Neural progenitor cell (in vitro differentiated cells): ENCODE measurements at regions not wholly inside any gene's neighbourhood (a gene's known extent, or its start where the extent isn't known, plus 50 kb on each side); places are given as distances from the start of the nearest gene placed in this dataset.
"Not testable (repeated sequence)": the region's sequence is repeated elsewhere in the genome, so short reads cannot be mapped to it uniquely, and the experiment has no call there.

Experiments used
- DNase-seq: peaks from one replicate; pipeline ENCODE4 v3.0.0-alpha.2; 2016; ENCODE audit warnings: low spot score
- H2AFZ ChIP-seq: fragments of 200-600 bp; sonication (generic); replicated peaks from 2 replicates; pipeline ENCODE4 v1.6.1; 2016; ENCODE audit warnings: antibody characterized with exemption
- H3F3A ChIP-seq: fragments of 200-600 bp; sonication (generic); 2 replicates; pipeline ENCODE4 v1.6.1; 2016; ENCODE audit warnings: antibody characterized with exemption, low read depth
- H3K27ac ChIP-seq: fragments of 200-600 bp; sonication (generic); 2 replicates; pipeline ENCODE4 v1.5.1; 2016; ENCODE audit warnings: mild to moderate bottlenecking
- H3K27me3 ChIP-seq: fragments of 200-600 bp; sonication (generic); 2 replicates; pipeline ENCODE4 v1.6.1; 2016; ENCODE audit warnings: mild to moderate bottlenecking, moderate library complexity
- H3K36me3 ChIP-seq: fragments of 200-600 bp; sonication (generic); 2 replicates; pipeline ENCODE4 v1.5.1; 2016
- H3K4me1 ChIP-seq: fragments of 200-600 bp; sonication (generic); 2 replicates; pipeline ENCODE4 v1.6.1; 2016; ENCODE audit warnings: mixed run types
- H3K4me2 ChIP-seq: fragments of 200-600 bp; sonication (generic); 2 replicates; pipeline ENCODE4 v1.6.1; 2016
- H3K4me3 ChIP-seq: fragments of 200-600 bp; sonication (generic); 2 replicates; pipeline ENCODE4 v1.5.1; 2016
- H3K79me2 ChIP-seq: fragments of 200-600 bp; sonication (generic); 2 replicates; pipeline ENCODE4 v1.6.1; 2016; ENCODE audit warnings: low read depth
- H3K9ac ChIP-seq: fragments of 200-600 bp; sonication (generic); 2 replicates; pipeline ENCODE4 v1.6.1; 2016
- H3K9me3 ChIP-seq: fragments of 200-600 bp; sonication (generic); 2 replicates; pipeline ENCODE4 v1.5.1; 2016; ENCODE audit warnings: low read depth
- H4K20me1 ChIP-seq: fragments of 200-600 bp; sonication (generic); 2 replicates; pipeline ENCODE4 v1.6.1; 2016; ENCODE audit warnings: low read depth
- H3K27ac Mint-ChIP-seq: 3 replicates; pipeline ENCODE4 v1.8.0; 2021; ENCODE audit warnings: mixed read lengths
- H3K27me3 Mint-ChIP-seq: 2 replicates; pipeline ENCODE4 v1.8.0; 2022; ENCODE audit warnings: low read depth, mild to moderate bottlenecking, inconsistent platforms, moderate library complexity, mixed read lengths; ENCODE audit not compliant: insufficient read depth
- H3K36me3 Mint-ChIP-seq: 3 replicates; pipeline ENCODE4 v1.8.0; 2021; ENCODE audit warnings: mixed read lengths
- H3K4me1 Mint-ChIP-seq: 3 replicates; pipeline ENCODE4 v1.8.0; 2021; ENCODE audit warnings: mixed read lengths
- H3K4me3 Mint-ChIP-seq: 3 replicates; pipeline ENCODE4 v1.8.0; 2021; ENCODE audit warnings: mild to moderate bottlenecking, moderate library complexity, mixed read lengths
- H3K9me3 Mint-ChIP-seq: 3 replicates; pipeline ENCODE4 v1.8.0; 2020; ENCODE audit warnings: mixed read lengths

DNA sequence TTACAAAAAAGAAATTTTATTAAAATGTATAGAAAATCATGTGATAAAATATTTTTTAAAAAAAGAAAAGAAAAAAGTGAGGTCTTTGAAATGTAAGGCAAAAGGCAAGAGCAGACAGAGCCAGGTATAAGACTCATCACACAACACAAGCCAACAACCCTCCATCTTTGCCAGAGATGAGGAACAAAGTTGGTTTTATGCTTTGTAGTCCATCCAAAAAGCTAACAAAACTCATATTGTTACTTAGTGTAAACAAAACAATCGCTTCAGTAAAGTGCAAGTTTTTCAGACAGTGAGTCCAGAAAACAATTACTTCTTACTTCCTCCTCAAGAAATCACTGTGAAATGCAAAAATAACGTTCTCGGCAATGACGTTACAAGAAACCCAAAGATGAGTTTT is 233.9 kb upstream of the FRG1 start:
- not testable (repeated sequence) for H3K9ac ChIP-seq, H3K4me1 ChIP-seq, H3K4me1 Mint-ChIP-seq, H3K79me2 ChIP-seq, H2AFZ ChIP-seq, H3K4me3 Mint-ChIP-seq, H3K27me3 ChIP-seq, DNase-seq, H3K9me3 ChIP-seq, H4K20me1 ChIP-seq, H3K27ac ChIP-seq, H3K27ac Mint-ChIP-seq, H3K4me2 ChIP-seq, H3K27me3 Mint-ChIP-seq, H3F3A ChIP-seq, H3K9me3 Mint-ChIP-seq, H3K4me3 ChIP-seq, H3K36me3 Mint-ChIP-seq, H3K36me3 ChIP-seq

DNA sequence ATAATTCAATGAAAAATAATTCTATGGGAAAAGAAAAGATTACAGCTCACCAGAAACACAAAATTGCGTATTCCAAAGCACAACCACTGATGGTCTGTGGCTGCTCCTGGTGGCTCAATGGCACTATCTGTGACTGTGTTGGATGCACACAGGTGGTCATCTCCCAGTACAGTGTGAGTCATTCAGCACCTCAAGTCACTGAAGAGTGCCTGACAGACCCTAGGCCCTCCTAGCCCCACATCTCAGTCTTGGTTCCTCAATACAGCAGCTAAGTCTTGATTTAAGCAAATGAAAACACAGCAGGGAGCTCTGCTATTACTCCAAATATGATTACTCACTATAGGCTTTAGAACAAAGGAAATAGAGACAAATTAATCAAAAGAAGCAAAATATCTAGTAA is 233.4 kb upstream of the FRG1 start:
- H3K4me1 ChIP-seq, H3K4me3 Mint-ChIP-seq, H3K4me3 ChIP-seq, H3K9me3 Mint-ChIP-seq, H3K79me2 ChIP-seq, DNase-seq, H3K27ac Mint-ChIP-seq, H3K4me1 Mint-ChIP-seq, H3K27me3 Mint-ChIP-seq, H4K20me1 ChIP-seq, H2AFZ ChIP-seq, H3K4me2 ChIP-seq, H3K9ac ChIP-seq, H3K36me3 Mint-ChIP-seq, H3K27ac ChIP-seq, H3K9me3 ChIP-seq, H3F3A ChIP-seq, H3K27me3 ChIP-seq, H3K36me3 ChIP-seq: not testable (repeated sequence)

DNA sequence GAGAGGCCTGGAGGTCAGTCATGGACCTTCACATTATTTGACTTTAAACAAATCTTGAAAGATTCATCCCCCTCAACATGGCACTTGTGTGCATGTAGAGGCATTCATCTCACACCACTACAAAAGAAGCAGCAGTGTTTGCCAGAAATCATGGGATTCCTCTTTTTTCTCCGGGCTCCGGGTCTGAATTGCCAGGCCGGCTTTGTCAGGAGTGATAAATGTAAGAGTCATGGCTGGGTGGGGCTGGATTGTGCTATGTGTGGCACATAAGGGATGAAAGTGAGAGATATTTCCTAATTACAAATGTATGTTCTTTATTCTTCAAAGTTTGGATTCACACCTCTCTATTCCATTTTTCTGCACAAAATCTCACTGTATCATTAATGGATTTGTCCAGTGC is 228.7 kb upstream of the FRG1 start:
- H3K27me3 ChIP-seq, H3K36me3 Mint-ChIP-seq, H3K4me2 ChIP-seq, H3K9me3 ChIP-seq, H3K9me3 Mint-ChIP-seq, H3K4me3 ChIP-seq, H3K4me3 Mint-ChIP-seq, H2AFZ ChIP-seq, H3K79me2 ChIP-seq, H3F3A ChIP-seq, H3K27me3 Mint-ChIP-seq, H3K4me1 ChIP-seq, H4K20me1 ChIP-seq, DNase-seq, H3K36me3 ChIP-seq, H3K9ac ChIP-seq, H3K4me1 Mint-ChIP-seq, H3K27ac ChIP-seq, H3K27ac Mint-ChIP-seq: not testable (repeated sequence)

DNA sequence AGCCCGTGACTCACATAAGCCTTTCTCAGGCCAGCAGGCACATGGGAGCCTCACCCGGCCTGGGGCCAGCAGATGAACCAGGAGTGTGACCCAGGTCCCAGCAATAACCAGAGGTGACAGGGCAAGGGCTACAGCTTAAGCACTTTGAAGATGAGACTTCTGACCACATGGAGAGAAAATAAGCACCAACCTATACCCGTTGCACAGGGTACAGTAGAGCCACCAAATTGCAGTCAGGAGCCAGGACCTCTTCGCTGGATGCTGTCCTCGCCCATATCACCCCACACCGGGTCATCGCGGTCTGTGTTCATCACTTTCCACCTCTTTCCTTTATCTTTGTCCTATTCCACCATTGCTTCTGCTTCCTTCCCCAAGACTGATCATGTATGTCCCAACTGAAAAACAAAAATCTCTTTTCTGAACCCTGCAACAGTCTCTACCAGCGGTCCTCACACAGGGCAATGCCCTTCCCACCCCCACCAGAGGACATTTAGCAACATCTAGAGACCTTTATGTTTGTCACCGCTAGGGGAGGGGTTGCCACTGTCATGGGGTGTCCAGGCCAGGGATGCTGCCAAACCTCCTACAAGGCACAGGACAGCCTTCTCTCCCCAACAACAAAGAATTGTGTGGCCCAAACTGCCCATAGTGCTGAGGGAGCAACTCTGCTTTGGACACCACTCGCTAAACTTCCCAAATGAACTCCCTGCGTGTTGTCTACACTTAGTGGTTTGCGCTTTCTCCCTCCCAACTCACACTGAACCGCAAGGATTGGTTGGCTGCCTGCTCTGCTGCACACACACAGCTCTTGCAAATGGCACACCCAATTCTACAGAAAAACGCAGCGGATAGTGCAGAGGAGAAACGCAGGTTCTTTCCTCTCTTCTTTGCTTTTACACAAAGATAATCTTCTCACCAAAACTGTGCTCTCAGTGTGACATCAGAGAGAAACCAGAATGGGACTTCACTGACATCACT is 219.4 kb upstream of the FRG1 start:
- not testable (repeated sequence) for H3K27ac Mint-ChIP-seq, H3K27me3 Mint-ChIP-seq, H3K36me3 ChIP-seq, H3F3A ChIP-seq, H3K4me3 ChIP-seq, H4K20me1 ChIP-seq, H3K4me3 Mint-ChIP-seq, H3K27ac ChIP-seq, H3K9ac ChIP-seq, H2AFZ ChIP-seq, H3K4me2 ChIP-seq, H3K4me1 Mint-ChIP-seq, H3K4me1 ChIP-seq, H3K27me3 ChIP-seq, H3K79me2 ChIP-seq, H3K9me3 ChIP-seq, DNase-seq, H3K9me3 Mint-ChIP-seq, H3K36me3 Mint-ChIP-seq

DNA sequence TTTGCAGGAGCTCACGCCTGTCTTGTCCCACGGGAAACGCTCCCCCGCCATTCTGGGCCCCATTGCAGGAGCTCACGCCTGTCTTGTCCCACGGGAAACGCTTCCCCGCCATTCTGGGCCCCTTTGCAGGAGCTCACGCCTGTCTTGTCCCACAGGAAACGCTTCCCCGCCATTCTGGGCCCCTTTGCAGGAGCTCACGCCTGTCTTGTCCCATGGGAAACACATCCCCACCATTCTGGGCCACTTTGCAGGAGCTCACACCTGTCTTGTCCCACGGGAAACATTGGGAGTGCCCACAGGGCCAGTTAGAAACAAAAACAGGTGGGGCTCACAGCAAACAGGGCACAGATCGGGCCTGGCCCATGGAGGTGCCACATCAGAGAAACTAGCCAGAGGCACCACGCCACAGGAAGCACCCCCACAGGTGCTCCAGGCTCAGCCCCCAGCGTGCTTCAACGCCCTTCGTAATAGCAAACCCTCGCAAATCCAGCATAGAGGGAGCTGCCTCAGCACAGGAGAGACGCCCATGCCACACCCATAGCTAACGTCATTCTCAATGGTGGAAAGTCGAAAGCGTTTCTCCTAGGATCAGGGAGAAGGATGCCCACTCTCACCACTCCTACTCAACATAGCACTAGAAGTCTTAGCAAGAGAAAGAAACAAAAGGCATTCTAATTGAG is 218.2 kb upstream of the FRG1 start:
- H3K27ac ChIP-seq, H3K9me3 Mint-ChIP-seq, H3K9ac ChIP-seq, H3K27ac Mint-ChIP-seq, H4K20me1 ChIP-seq, DNase-seq, H3K79me2 ChIP-seq, H3F3A ChIP-seq, H3K4me1 Mint-ChIP-seq, H3K9me3 ChIP-seq, H3K4me1 ChIP-seq, H3K27me3 Mint-ChIP-seq, H3K36me3 ChIP-seq, H3K4me2 ChIP-seq, H2AFZ ChIP-seq, H3K27me3 ChIP-seq, H3K36me3 Mint-ChIP-seq, H3K4me3 Mint-ChIP-seq, H3K4me3 ChIP-seq: not testable (repeated sequence)

DNA sequence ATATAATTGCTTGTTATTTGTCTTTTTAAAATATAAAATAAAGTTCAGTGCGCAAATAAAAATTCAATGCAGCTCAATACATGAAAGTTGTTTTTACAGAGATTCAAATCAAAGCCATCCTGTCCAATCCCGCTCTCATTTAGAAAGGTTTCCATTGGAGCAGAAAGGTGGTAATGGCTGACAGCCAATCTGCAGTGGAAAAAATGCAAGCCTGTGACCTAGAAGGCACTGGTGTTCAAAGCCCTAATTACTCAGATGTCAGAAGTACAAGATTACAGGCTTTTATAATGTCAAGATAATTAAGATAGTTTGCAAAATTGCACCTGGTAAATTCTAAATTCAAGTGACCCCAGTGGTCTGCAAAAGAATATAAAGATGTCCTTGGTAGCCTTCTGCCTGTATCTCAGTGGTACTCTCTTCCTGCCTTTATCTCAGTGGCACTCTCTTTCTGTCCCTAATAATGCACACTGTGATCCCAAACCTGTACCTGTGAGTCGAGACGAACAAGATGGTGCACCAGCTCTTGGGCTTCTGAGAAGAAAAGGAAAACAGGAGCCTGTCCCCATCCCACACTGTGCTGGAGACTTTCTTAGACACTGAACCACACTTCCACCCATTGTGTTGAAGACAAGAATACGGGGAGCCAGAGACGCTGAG is 212.6 kb upstream of the FRG1 start:
- not testable (repeated sequence) for H2AFZ ChIP-seq, H3K79me2 ChIP-seq, H3K9me3 Mint-ChIP-seq

DNA sequence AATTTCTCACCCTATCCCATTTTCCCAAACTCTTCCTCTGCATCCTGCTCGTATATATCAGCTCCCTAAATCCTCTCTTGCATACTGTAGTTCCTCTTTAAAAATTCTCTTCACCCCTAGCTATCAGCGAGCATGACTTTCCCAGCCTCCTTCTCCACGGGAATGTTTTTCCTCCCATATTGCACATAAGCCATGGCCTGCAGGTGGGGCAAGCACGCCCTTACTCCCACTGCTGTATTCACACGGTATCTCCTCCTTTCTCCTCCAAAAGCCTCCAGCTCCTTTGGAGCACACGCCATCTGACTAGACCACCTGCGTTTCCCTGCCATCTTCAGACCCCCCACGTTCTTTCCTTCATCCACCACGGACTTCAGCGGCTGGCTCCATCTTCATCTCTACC is 208.7 kb upstream of the FRG1 start:
- H3K4me3 ChIP-seq, H3K9me3 ChIP-seq, H3K4me1 Mint-ChIP-seq, H4K20me1 ChIP-seq, H3K27ac Mint-ChIP-seq, DNase-seq, H3K4me3 Mint-ChIP-seq, H3K79me2 ChIP-seq, H3K27me3 ChIP-seq, H3K9ac ChIP-seq, H3F3A ChIP-seq, H3K36me3 Mint-ChIP-seq, H3K27ac ChIP-seq, H3K27me3 Mint-ChIP-seq, H3K4me1 ChIP-seq, H2AFZ ChIP-seq, H3K4me2 ChIP-seq, H3K36me3 ChIP-seq: not testable (repeated sequence)
- H3K9me3 Mint-ChIP-seq = peaks cover 25% of the 10 kb centered on the region

More for the DNA sequence above, 212.6 kb upstream of the FRG1 start:
- H3K9ac ChIP-seq, H3K36me3 ChIP-seq, H3K9me3 ChIP-seq, H3K4me3 Mint-ChIP-seq, H3K4me1 ChIP-seq, H3K27me3 ChIP-seq, H3K4me1 Mint-ChIP-seq, H3K27ac ChIP-seq, H4K20me1 ChIP-seq, H3K4me2 ChIP-seq, H3F3A ChIP-seq, H3K36me3 Mint-ChIP-seq, DNase-seq, H3K27ac Mint-ChIP-seq, H3K27me3 Mint-ChIP-seq, H3K4me3 ChIP-seq: not testable (repeated sequence)

DNA sequence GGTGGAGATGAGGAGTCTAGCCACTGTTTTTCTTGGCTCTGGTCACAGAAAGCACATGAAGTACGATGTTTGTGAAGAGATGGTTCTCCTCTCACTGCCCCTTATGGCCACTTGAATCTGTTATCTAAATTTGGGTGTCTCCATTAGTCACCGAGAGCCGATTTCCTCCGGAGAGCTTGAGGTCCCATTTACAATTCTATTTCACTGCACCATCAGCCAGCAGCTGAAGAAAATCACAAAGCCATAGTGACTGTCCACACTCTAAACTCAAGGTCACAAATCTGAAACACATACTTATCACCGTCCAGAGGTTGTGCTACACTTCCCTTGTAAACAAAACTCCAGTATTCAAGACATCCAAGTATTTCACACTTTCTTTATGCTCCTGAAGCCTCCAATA is 207.2 kb upstream of the FRG1 start:
- not testable (repeated sequence) for H3K4me3 ChIP-seq, H3K36me3 ChIP-seq, H3K27ac Mint-ChIP-seq, H2AFZ ChIP-seq, DNase-seq, H3K79me2 ChIP-seq, H3K4me1 ChIP-seq, H3K4me1 Mint-ChIP-seq, H3K36me3 Mint-ChIP-seq, H3K27me3 ChIP-seq, H3K27ac ChIP-seq, H3K27me3 Mint-ChIP-seq, H3F3A ChIP-seq, H3K4me3 Mint-ChIP-seq, H3K4me2 ChIP-seq, H4K20me1 ChIP-seq, H3K9ac ChIP-seq, H3K9me3 ChIP-seq
- H3K9me3 Mint-ChIP-seq = peaks cover 25% of the 10 kb centered on the region
